IMR-90 (cell line): ENCODE measurements at regions not wholly inside any gene's neighbourhood (a gene's known extent, or its start where the extent isn't known, plus 50 kb on each side); places are given as distances from the start of the nearest gene placed in this dataset.

Experiments used
- BHLHE40 ChIP-seq: fragments of 150-350 bp; IDR thresholded peaks from 2 replicates; pipeline ENCODE4 v1.6.1; 2016; ENCODE audit warnings: mild to moderate bottlenecking, low read depth, low read length
- CEBPB ChIP-seq: IDR thresholded peaks from 2 replicates; pipeline ENCODE4 v1.6.1; 2012; ENCODE audit warnings: low read depth, low read length, improper control_type of control experiment
- CHD1 ChIP-seq: IDR thresholded peaks from 2 replicates; pipeline ENCODE4 v1.6.1; 2012; ENCODE audit warnings: low read depth, low read length, improper control_type of control experiment
- MAFK ChIP-seq: IDR thresholded peaks from 2 replicates; pipeline ENCODE4 v1.6.1; 2012; ENCODE audit warnings: low read depth, low read length, improper control_type of control experiment
- POLR2A ChIP-seq: IDR thresholded peaks from 2 replicates; pipeline ENCODE4 v1.6.1; 2012; ENCODE audit warnings: mild to moderate bottlenecking, low read depth, low read length
- RAD21 ChIP-seq: IDR thresholded peaks from 2 replicates; pipeline ENCODE4 v1.6.1; 2012; ENCODE audit warnings: low read length, improper control_type of control experiment
- SMC3 ChIP-seq: fragments of 150-350 bp; IDR thresholded peaks from 2 replicates; pipeline ENCODE4 v1.6.1; 2016; ENCODE audit warnings: low read depth, mild to moderate bottlenecking, antibody characterized with exemption, low read length, moderate library complexity
- TF ChIP-seq, protein P1 (sequence below): conservative IDR thresholded peaks from 2 replicates; pipeline ENCODE4 v1.5.1; 2012; ENCODE audit warnings: mild to moderate bottlenecking, low read depth, low read length, improper control_type of control experiment

DNA sequence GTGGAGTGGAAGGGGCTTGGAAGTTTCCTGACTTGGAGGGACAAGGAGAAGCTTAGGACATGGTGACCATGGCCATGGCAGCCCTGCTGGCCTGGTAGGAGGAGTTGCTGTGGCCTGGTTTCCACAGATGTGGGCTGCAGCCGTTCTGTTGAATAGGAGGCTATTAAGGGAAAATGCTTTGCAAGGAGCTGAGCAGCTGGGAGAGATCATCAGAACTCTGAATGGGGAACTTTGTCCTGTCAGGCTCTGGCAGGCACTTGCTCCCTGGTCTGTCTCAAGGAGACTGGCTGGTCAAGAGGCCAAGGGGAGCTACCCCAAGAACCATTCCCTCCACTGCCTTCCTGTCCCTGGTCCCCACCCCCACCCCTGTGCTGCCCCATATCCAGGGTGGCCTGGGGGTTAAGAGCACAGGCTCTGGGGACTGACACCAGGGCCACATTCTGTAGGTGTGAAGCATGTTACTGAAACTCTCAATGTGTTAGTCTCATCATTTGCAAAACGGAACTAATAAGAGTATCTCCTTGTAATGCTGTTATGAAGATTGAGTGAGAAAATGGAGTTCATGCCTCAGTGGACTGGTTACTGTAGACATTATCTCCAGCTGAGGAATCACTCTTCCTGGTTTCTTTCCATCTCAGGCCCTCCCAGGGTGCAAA, 84.0 kb upstream of the ARAP3 start:
- TF ChIP-seq, protein P1, sequence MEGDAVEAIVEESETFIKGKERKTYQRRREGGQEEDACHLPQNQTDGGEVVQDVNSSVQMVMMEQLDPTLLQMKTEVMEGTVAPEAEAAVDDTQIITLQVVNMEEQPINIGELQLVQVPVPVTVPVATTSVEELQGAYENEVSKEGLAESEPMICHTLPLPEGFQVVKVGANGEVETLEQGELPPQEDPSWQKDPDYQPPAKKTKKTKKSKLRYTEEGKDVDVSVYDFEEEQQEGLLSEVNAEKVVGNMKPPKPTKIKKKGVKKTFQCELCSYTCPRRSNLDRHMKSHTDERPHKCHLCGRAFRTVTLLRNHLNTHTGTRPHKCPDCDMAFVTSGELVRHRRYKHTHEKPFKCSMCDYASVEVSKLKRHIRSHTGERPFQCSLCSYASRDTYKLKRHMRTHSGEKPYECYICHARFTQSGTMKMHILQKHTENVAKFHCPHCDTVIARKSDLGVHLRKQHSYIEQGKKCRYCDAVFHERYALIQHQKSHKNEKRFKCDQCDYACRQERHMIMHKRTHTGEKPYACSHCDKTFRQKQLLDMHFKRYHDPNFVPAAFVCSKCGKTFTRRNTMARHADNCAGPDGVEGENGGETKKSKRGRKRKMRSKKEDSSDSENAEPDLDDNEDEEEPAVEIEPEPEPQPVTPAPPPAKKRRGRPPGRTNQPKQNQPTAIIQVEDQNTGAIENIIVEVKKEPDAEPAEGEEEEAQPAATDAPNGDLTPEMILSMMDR: no peak
- TF ChIP-seq MAFK (no peak), POLR2A (no peak), BHLHE40 (no peak), CHD1 (no peak), SMC3 (no peak), RAD21 (no peak), CEBPB (no peak)
